Left renal pelvis (tissue), 4 donors: ENCODE measurements at regions not wholly inside any gene's neighbourhood (a gene's known extent, or its start where the extent isn't known, plus 50 kb on each side); places are given as distances from the start of the nearest gene placed in this dataset.

Experiments used
- DNase-seq, 4 donors: peaks; one replicate each; pipeline ENCODE4 v3.0.0-alpha.2; 2013; ENCODE audit warnings: low read depth in 4 of 4, low spot score in 3 of 4

DNA sequence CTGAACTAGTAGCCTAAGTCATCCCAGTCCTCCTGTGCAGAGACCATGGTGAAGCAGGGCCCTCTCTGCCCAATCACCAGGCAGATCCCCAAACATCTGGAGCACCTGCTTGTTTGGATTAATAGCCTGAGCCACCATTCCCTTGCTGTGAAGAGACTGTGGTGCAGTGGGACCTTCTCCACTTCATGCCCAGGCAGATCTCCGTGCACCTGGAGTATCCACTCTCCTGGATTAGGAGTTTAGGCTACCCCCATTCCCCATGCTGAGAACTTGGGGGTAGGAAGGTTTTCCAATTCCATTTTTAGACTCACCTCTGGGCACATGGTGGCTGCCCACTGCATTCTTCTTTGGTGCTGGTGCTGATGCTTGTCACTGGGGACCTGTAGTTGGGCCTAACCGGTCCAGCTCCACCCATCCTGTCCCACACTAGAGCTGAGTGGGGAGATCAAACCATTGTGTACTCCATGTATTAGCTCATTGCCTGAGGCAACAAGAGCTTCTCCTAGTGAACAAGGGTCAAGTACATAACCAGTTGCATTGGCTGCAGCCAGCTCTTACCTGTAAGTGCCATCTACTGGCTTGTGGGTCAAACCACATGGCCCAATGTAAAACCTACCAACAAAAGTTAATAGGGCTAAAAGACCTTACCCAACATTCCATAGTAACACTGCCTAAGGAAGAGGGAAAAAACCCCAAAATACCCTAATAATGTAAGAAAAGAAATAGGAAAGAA, 382.5 kb upstream of the CBLB start:
- no peak for DNase-seq

- no peak for DNase-seq
These were observed 387.0 kb upstream of the CBLB start for GRCh38 chr3:106255870-106256248.

DNA sequence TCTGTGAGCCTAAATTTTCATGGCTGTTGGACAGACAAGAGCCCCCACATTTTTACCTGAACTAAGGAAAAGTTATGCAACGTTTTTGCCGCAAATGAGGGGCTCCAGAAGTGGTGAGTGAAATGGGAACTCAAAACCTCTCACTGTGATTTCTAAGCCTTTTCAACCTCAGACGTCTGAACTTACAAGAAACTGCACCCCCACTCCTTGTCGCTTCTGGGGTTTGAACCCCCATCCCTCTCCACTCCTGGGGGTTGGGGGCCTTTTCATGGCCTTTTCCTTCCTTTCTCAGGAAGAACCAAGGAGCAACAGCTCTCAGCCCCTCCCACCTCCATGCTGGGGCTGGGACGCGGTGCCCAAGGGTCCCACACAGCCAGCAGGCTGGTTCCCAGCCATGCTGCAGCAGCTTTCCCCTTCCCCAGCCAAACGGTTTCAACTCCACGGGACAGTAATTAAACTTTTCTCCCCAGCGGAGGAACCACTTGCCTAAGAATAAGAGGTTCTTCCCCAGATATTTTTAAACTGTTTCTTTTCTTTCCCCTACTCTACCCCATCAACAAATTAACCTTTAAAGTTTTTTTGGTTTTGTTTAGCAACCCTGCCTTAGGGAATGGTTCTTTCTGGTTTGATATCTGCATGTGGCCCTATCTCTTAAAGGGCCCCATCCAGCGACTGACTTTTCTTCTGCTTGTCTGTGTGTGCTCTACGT, 387.6 kb upstream of the CBLB start:
- no peak for DNase-seq

DNA sequence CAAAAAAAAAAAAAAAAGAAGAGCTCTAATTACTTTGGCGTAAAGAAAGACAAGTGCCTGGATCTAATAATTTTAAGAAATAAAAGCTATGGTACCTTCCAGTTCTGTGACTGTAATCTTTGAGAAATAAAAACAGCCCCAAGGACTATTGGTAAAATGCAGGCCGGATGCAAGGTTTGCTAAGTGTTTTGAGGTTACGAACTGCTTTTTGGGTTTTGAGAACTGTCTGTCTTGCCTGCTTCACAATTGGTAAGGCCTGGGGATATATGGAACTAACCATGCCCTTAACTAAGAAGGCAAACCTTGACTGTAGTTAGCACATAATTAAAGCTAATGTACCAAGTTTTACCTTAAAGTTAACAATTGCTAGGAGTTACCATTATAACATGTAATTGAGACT, 388.4 kb upstream of the CBLB start:
- DNase-seq, result no peak

DNA sequence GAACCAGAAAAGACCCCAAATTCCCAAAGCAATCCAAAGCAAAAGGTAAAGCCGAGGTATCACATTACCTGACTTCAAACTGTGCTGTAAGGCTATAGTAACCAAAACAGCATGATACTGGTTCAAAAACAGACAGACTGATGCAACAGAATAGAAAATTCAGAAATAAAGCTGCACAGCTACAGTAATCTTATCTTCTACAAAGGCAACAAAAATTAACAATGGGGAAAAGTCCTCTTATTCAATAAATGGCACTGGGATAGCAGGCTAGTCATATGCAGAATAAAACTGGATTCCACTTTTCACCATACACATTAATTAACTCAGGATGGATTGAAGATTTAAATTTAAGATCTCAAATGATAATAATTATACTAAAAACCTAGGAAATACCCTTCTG, 392.6 kb upstream of the CBLB start:
- DNase-seq, result no peak

- no peak for DNase-seq
These were observed 393.3 kb upstream of the CBLB start for GRCh38 chr3:106261915-106262683.

GRCh38 chr3:106263011-106263410, 394.2 kb upstream of the CBLB start:
- DNase-seq, result no peak

DNA sequence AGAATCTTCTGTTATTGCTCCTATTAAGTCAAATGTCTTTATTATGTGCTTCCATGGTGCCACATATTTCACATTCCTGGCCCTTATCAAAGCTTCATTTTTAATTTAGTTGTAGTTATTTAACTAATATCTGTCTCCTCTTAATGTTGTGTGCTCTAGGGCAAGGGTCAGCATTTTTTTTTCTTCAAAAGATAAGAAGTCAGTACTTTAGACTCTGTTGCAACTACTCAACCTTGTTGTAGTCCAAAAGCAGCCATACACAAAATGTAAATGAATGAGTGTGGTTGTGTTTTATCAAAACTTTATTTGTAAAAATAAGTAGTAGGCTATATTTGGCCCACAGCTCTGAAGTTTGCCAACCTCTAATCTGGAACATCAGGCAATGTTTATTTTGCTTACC, 394.7 kb upstream of the CBLB start:
- no peak for DNase-seq

GRCh38 chr3:106265704-106266103, 396.9 kb upstream of the CBLB start:
- no peak for DNase-seq

- no peak for DNase-seq
These were observed 399.9 kb upstream of the CBLB start for GRCh38 chr3:106268696-106269095.

DNA sequence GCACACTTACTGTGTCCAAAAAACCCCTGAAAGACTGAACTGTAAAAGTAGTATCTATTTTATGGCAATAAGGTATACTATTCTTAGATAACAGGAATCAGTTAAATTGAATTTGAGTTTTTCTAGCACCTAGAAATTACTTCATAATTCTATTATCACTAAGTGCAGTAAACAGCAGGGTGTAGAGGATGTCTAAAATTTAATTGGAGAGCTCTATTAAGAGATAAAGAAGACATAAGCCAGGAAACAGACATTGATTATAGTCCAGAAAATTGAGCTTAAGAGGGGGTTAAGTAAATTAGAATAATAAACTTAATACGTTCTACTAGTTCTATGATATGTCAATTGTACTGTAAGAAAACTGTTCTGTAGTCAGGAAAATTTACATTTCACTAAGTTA, 403.5 kb upstream of the CBLB start:
- no peak for DNase-seq

- no peak for DNase-seq
These were observed 406.8 kb upstream of the CBLB start for GRCh38 chr3:106275592-106275991.

DNA sequence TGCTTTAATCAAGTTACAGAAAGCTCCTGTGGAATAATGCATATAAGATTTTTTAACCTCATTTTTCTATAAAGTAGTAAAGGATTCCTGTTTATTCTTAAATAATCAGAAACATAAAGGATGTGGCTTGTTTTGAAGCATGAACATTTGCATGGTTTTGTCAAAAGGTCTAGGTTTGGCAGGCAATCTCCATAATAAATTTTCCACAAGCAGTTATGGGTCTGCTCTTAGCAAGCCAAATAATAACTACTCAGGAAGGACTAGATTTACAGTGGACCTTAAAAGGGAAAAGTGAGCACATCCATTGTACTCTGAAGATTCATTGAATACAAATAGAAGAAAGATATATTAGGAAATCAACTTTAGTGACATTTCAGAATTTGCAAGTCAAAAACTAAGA, 407.3 kb upstream of the CBLB start:
- DNase-seq, result no peak

- DNase-seq, result no peak
These were observed 408.2 kb upstream of the CBLB start for GRCh38 chr3:106276755-106277612.

- DNase-seq, result no peak
These were observed 408.9 kb upstream of the CBLB start for GRCh38 chr3:106277731-106278130.

DNA sequence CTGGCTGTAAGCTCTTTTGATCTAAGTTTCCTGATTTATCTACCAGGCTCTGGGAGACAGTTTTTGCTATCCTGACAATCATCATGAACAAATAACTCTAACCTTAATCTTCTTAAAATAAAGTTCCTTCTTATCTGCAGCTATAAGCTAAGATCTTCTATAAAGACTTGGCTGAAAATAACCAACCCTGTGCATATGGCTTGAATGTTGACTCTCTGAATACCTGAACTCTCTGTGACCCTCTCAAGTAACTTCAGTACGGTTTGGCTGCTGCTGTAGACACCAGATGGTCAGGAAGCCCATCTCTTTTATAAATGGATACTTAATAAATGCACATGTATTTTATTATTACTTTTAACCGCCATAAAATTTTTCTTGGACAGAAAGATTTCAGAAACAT, 412.4 kb upstream of the CBLB start:
- DNase-seq, result no peak

- no peak for DNase-seq
These were observed 414.1 kb upstream of the CBLB start for GRCh38 chr3:106282943-106283342.

GRCh38 chr3:106288781-106289180, 420.0 kb upstream of the CBLB start:
- DNase-seq, result peak in 1 of 4 donors; percentile 35

- DNase-seq, result no peak
These were observed 421.6 kb upstream of the CBLB start for GRCh38 chr3:106290304-106290997.

GRCh38 chr3:106293161-106293560, 424.3 kb upstream of the CBLB start:
- no peak for DNase-seq
